K562 (cell line): ENCODE measurements at regions not wholly inside any gene's neighbourhood (a gene's known extent, or its start where the extent isn't known, plus 50 kb on each side); places are given as distances from the start of the nearest gene placed in this dataset.

Source experiments
- ATAC-seq: fragments of 200-7000 bp; cut with Tn5 transposase; 3 replicates; pipeline ENCODE4 v1.9.1; 2020; ENCODE audit warnings: moderate library complexity
- BruUV-seq: library from RNA; stranded (reverse); fragments of 400-500 nt; replicated peaks from 2 replicates; lab custom pipeline; 2021; lab: Mats Ljungman, UMichigan
- CTCF ChIA-PET: fragments of 300-600 bp; formaldehyde crosslinking; extraction: SDS; loops from one replicate; lab custom pipeline; 2021; ENCODE audit warnings: low intra/inter-chr PET ratio; lab: Yijun Ruan, JAX
- POLR2A ChIA-PET: fragments of 300-600, 350-650 bp; sonication (Branson Sonifier 250); formaldehyde crosslinking; extraction: SDS; loops from one replicate; lab custom pipeline; 2021; ENCODE audit warnings: antibody characterized with exemption, inconsistent platforms; lab: Yijun Ruan, JAX
- DNase-seq, 4 experiments: peaks; one replicate each; pipeline versions ENCODE4 v3.0.0 to v3.0.0-alpha.2; 2011 to 2018; ENCODE audit warnings: low spot score in 3 of 4, mixed read lengths in 3 of 4; ENCODE audit errors: extremely low read depth in 1 of 4
- FAIRE-seq: peaks from 2 replicates; lab custom pipeline; 2011; peaks lifted over from hg19 to GRCh38; lab: Jason Lieb, UNC
- H2AFZ ChIP-seq: 2 replicates; pipeline ENCODE4 v1.6.0; 2011; ENCODE audit warnings: low read depth, low read length, control low read depth, inconsistent platforms
- H3K27ac ChIP-seq: fragments of 200-600 bp; 3 replicates; pipeline ENCODE4 v1.8.0; 2011; ENCODE audit warnings: low read depth, mild to moderate bottlenecking, control low read depth, inconsistent platforms, low read length, moderate library complexity, mixed read lengths; ENCODE audit errors: extremely low read depth
- H3K27me3 ChIP-seq, 2 experiments: fragments of 300-600 bp in 1 of 2; 2 replicates in 1 of 2; 3 replicates in 1 of 2; pipeline versions ENCODE4 v1.6.0 to v1.8.0; 2011; ENCODE audit warnings: inconsistent platforms in 2 of 2, low read length in 2 of 2, mild to moderate bottlenecking in 1 of 2, mixed read lengths in 1 of 2, moderate library complexity in 1 of 2; ENCODE audit not compliant: control insufficient read depth in 2 of 2, insufficient read depth in 2 of 2
- H3K36me3 ChIP-seq: fragments of 300-600 bp; 3 replicates; pipeline ENCODE4 v1.8.0; 2011; ENCODE audit warnings: mild to moderate bottlenecking, low read length, inconsistent platforms; ENCODE audit not compliant: control insufficient read depth, insufficient read depth
- H3K4me1 ChIP-seq, 2 experiments: fragments of 200-600 bp in 1 of 2; replicated peaks in 1 of 2; 2 replicates in 1 of 2; 3 replicates in 1 of 2; pipeline versions ENCODE4 v1.5.1 to v1.8.0; 2011; ENCODE audit warnings: inconsistent platforms in 2 of 2, low read length in 2 of 2, mild to moderate bottlenecking in 1 of 2, mixed read lengths in 1 of 2, moderate library complexity in 1 of 2; ENCODE audit not compliant: control insufficient read depth in 2 of 2, insufficient read depth in 2 of 2
- H3K4me2 ChIP-seq: 2 replicates; pipeline ENCODE4 v1.6.1; 2011; ENCODE audit warnings: low read length, control low read depth, inconsistent platforms, mixed read lengths; ENCODE audit not compliant: insufficient read depth
- H3K4me3 ChIP-seq: fragments of 200-600 bp; sonication (generic), shearing (Covaris generic); 2 replicates; pipeline ENCODE4 v1.5.1; 2016; ENCODE audit warnings: control low read depth, inconsistent platforms
- H3K79me2 ChIP-seq: fragments of 200-600 bp; 3 replicates; pipeline ENCODE4 v1.8.0; 2011; ENCODE audit warnings: low read length, inconsistent platforms; ENCODE audit not compliant: control insufficient read depth, insufficient read depth
- H3K9ac ChIP-seq, 2 experiments: 2 replicates each; pipeline versions ENCODE4 v1.6.0 to v1.6.1; 2011; ENCODE audit warnings: low read depth in 2 of 2, low read length in 2 of 2, control low read depth in 1 of 2, inconsistent platforms in 1 of 2, mild to moderate bottlenecking in 1 of 2, mixed read lengths in 1 of 2; ENCODE audit not compliant: insufficient read depth in 1 of 2
- H3K9me1 ChIP-seq: one replicate; pipeline ENCODE4 v1.6.0; 2011; ENCODE audit warnings: inconsistent platforms, mild to moderate bottlenecking, low read length, moderate library complexity; ENCODE audit not compliant: control insufficient read depth, insufficient read depth
- H3K9me3 ChIP-seq: replicated peaks from 2 replicates; pipeline ENCODE4 v1.5.1; 2011; ENCODE audit warnings: low read depth, low read length, inconsistent platforms; ENCODE audit not compliant: control insufficient read depth, insufficient read depth
- H4K20me1 ChIP-seq: replicated peaks from 2 replicates; pipeline ENCODE4 v1.6.1; 2011; ENCODE audit warnings: low read length, inconsistent platforms, mixed read lengths; ENCODE audit not compliant: control insufficient read depth, insufficient read depth
- ATF1 ChIP-seq, 2 experiments: fragments of 450-650 bp in 1 of 2; IDR thresholded peaks; 2 replicates each; pipeline ENCODE4 v1.6.1; 2016; ENCODE audit warnings: missing compliant biosample characterization in 1 of 2, missing genetic modification characterization in 1 of 2
- BCOR ChIP-seq: fragments of 450-650 bp; IDR thresholded peaks from 2 replicates; pipeline ENCODE4 v1.6.1; 2016
- CEBPB ChIP-seq: fragments of 450-650 bp; IDR thresholded peaks from 2 replicates; pipeline ENCODE4 v1.6.1; 2016; ENCODE audit warnings: missing genetic modification characterization, missing compliant biosample characterization
- FOS ChIP-seq: IDR thresholded peaks from 3 replicates; pipeline ENCODE4 v1.6.1; 2011; ENCODE audit not compliant: insufficient read length; ENCODE audit errors: extremely low read depth
- HDAC8 ChIP-seq: fragments of 450-650 bp; IDR thresholded peaks from 2 replicates; pipeline ENCODE4 v1.6.1; 2016; ENCODE audit warnings: mild to moderate bottlenecking, missing genetic modification characterization, moderate library complexity, missing compliant biosample characterization
- HMG20A ChIP-seq: fragments of 450-650 bp; formaldehyde crosslinking; conservative IDR thresholded peaks from 2 replicates; pipeline ENCODE4 v1.4.0; 2020; ENCODE audit warnings: mild to moderate bottlenecking, mixed read lengths
- KLF6 ChIP-seq: fragments of 250-450 bp; sonication (Bioruptor Pico); IDR thresholded peaks from 2 replicates; pipeline ENCODE4 v1.4.0; 2020; ENCODE audit warnings: mild to moderate bottlenecking, moderate library complexity, borderline replicate concordance
- PPARD ChIP-seq: fragments of 250-450 bp; sonication (Bioruptor Pico); IDR thresholded peaks from 2 replicates; pipeline ENCODE4 v1.8.0; 2022; ENCODE audit warnings: inconsistent platforms, mild to moderate bottlenecking, moderate library complexity
- RBM34 ChIP-seq: fragments of 200-400 bp; formaldehyde crosslinking; IDR thresholded peaks from 2 replicates; pipeline ENCODE4 v1.6.1; 2018; ENCODE audit warnings: low read length, borderline replicate concordance; ENCODE audit not compliant: insufficient read depth
- SAP30 ChIP-seq: fragments of 200-600 bp; sonication (generic); IDR thresholded peaks from 2 replicates; pipeline ENCODE4 v1.6.1; 2012; ENCODE audit warnings: borderline replicate concordance, low read depth, mild to moderate bottlenecking, moderate library complexity, low read length, control low read depth, inconsistent platforms; ENCODE audit not compliant: insufficient read depth, poor library complexity, severe bottlenecking
- SP1 ChIP-seq: sonication (generic); formaldehyde crosslinking; IDR thresholded peaks from 2 replicates; pipeline ENCODE4 v1.8.1; 2022; ENCODE audit warnings: mild to moderate bottlenecking, missing genetic modification reagents
- YBX1 ChIP-seq: fragments of 450-650 bp; IDR thresholded peaks from 2 replicates; pipeline ENCODE4 v1.7.1; 2016; ENCODE audit warnings: mild to moderate bottlenecking
- ZNF165 ChIP-seq: fragments of 250-450 bp; sonication (Bioruptor Pico); IDR thresholded peaks from 2 replicates; pipeline ENCODE4 v1.4.0; 2020; ENCODE audit warnings: borderline replicate concordance
- ZNF311 ChIP-seq: fragments of 250-450 bp; sonication (Bioruptor Pico); IDR thresholded peaks from 2 replicates; pipeline ENCODE4 v1.4.0; 2020; ENCODE audit warnings: mild to moderate bottlenecking, moderate library complexity
- ZNF696 ChIP-seq: fragments of 250-450 bp; sonication (Bioruptor Pico); conservative IDR thresholded peaks from 2 replicates; pipeline ENCODE4 v1.4.0; 2020; ENCODE audit warnings: mild to moderate bottlenecking, moderate library complexity
- WGBS: fragments of 100-300 bp; shearing (Covaris generic); methylation state at CpG from one replicate; pipeline ENCODE4 v1.1.6; 2016; ENCODE audit warnings: low coverage, mixed read lengths; ENCODE audit not compliant: insufficient coverage; ENCODE audit errors: missing lambda C conversion rate; 5-methylcytosine and 5-hydroxymethylcytosine counted together
- in situ Hi-C: fragments of 300-500 bp; cut with MboI; formaldehyde crosslinking; loops from 4 replicates; pipeline ENCODE4 v1.15.0; 2018; ENCODE audit warnings: inconsistent platforms, mixed read lengths
- intact Hi-C: fragments of 100-400 bp; cut with micrococcal nuclease; formaldehyde crosslinking; loops from 2 replicates; pipeline ENCODE4 v1.14.2; 2022

DNA sequence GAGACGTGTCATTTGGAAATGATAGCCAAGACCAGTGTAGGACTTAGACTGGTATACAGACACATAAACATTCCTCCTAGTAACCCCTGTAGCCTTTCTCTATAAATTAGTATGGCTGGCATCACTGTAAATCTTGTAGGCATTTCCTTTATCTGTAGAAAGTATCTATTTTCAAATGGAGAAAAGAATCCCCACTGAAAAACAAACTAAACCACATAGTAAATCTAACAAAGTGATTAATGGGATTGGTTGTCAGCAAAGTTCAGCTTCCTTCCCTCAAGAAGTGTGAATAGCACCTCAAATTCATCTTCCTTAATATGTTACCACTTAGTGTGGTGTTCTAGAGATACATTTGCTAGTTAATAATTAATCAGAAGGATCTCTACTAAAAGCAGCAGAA, 119.4 kb upstream of the NBEA start:
- no peak for FAIRE-seq
- 0% methylated on average over 1 of the region's 1 CpG for WGBS
- in situ Hi-C loops (no loop called here), intact Hi-C loops (no loop called here)
- CTCF ChIA-PET, result no interaction called here
- no peaks in the 10 kb centered on the region for H3K36me3 ChIP-seq
- no peak overlapping the region for H3K4me2 ChIP-seq
- no peak overlapping the region for H3K27ac ChIP-seq
- no peaks in the 10 kb centered on the region for H3K4me1 ChIP-seq
- H3K79me2 ChIP-seq, result no peaks in the 10 kb centered on the region
- TF ChIP-seq KLF6 (CRISPR knock-in tag) (no peak), PPARD (CRISPR knock-in tag) (no peak), FOS (no peak), CEBPB (no peak), RBM34 (no peak)
- H3K9me3 ChIP-seq, result no peaks in the 10 kb centered on the region
- ATAC-seq, result no peak
- H3K9me1 ChIP-seq, result no peaks in the 10 kb centered on the region
- H4K20me1 ChIP-seq, result no peaks in the 10 kb centered on the region
- POLR2A ChIA-PET, result no interaction called here
- no peaks in the 10 kb centered on the region for H3K27me3 ChIP-seq
- H3K9ac ChIP-seq, result no peak overlapping the region
- DNase-seq, result no peak
- no peak overlapping the region for H2AFZ ChIP-seq
- BruUV-seq, result no TSS peak
- no peak overlapping the region for H3K4me3 ChIP-seq

DNA sequence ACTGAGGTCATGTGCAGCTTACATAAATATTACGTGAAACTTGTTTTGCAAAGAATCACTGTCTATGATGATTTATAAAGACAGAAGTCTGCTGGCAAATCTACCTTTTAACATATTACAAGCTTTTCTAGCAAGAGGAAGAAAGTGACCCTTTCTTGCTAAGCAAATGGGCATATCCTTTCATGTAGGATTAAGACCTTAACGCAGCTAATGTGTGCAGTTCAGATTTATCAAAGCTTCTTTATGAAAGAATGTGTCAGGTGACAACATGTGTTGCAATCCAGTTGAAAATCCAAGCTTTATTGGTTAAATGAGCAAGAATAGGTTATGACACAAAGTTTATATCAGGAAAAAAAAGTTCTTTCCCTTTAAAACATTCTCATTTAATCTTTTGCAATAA, 115.6 kb upstream of the NBEA start:
- Histone ChIP-seq H4K20me1 (no peaks in the 10 kb centered on the region), H2AFZ (no peak overlapping the region), H3K4me1 (no peaks in the 10 kb centered on the region), H3K9me3 (no peaks in the 10 kb centered on the region), H3K36me3 (no peaks in the 10 kb centered on the region), H3K9me1 (no peaks in the 10 kb centered on the region), H3K27ac (no peak overlapping the region), H3K9ac (no peak overlapping the region), H3K4me3 (no peak overlapping the region), H3K79me2 (no peaks in the 10 kb centered on the region), H3K4me2 (no peak overlapping the region), H3K27me3 (no peaks in the 10 kb centered on the region)
- WGBS, result 8% methylated on average over 2 of the region's 2 CpGs
- FAIRE-seq (no peak), DNase-seq (no peak), ATAC-seq (no peak)
- POLR2A ChIA-PET, result no interaction called here
- BruUV-seq, result no TSS peak
- no peak for TF ChIP-seq CEBPB
- TF ChIP-seq ZNF165 (CRISPR knock-in tag), result no peak
- no peak for TF ChIP-seq SAP30
- TF ChIP-seq BCOR, result no peak
- no peak for TF ChIP-seq ATF1 (CRISPR knock-in tag; IDR thresholded peaks at IDR 0.05)
- no peak for TF ChIP-seq ATF1 (tag; IDR thresholded peaks at IDR 0.05)
- TF ChIP-seq ZNF696 (CRISPR knock-in tag), result no peak
- TF ChIP-seq SP1 (CRISPR knock-in tag), result no peak
- no peak for TF ChIP-seq ZNF311 (CRISPR knock-in tag)
- TF ChIP-seq HMG20A (CRISPR knock-in tag), result no peak
- no peak for TF ChIP-seq YBX1
- no peak for TF ChIP-seq HDAC8 (tag)
- intact Hi-C loops, result no loop called here
- CTCF ChIA-PET, result no interaction called here
- in situ Hi-C loops, result no loop called here
